GM13977 (cell line): ENCODE measurements at regions not wholly inside any gene's neighbourhood (a gene's known extent, or its start where the extent isn't known, plus 50 kb on each side); places are given as distances from the start of the nearest gene placed in this dataset.

Experiments
- DNase-seq: peaks from one replicate; pipeline ENCODE4 v3.0.0; 2012; ENCODE audit warnings: low spot score
- in situ Hi-C: fragments of 300-500 bp; cut with MboI; formaldehyde crosslinking; loops from one replicate; pipeline ENCODE4 v1.12.0; 2022; ENCODE audit warnings: low sequenced_read_pairs, low pct_unique_long_range_greater_than_20kb, mixed read lengths, inconsistent platforms; ENCODE audit not compliant: unreplicated experiment
- TF ChIP-seq, protein P1 (sequence below): IDR thresholded peaks from 2 replicates; pipeline ENCODE4 v1.5.1; 2012; ENCODE audit warnings: mild to moderate bottlenecking, control low read depth; ENCODE audit not compliant: insufficient read depth; ENCODE audit errors: extremely low read depth, missing control alignments

DNA sequence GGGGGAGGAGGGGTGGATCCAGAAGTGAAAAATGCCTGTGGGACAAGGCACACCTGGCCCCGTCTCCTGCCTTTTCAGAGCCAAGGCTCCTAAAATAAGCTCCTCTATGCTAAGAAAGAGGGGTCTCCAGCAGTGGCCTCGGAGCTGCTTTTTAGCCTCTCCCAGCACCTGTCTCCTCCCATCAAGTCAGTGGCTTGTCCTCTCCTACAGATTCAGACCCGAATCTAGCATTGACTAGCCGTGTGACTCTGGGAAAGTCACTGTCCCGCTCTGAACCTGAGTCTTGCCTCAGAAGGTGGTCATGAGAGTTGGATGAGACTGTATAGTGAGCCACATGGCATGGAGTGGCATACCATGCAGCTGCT is 90.8 kb upstream of the THY1 start:
- TF ChIP-seq, protein P1, sequence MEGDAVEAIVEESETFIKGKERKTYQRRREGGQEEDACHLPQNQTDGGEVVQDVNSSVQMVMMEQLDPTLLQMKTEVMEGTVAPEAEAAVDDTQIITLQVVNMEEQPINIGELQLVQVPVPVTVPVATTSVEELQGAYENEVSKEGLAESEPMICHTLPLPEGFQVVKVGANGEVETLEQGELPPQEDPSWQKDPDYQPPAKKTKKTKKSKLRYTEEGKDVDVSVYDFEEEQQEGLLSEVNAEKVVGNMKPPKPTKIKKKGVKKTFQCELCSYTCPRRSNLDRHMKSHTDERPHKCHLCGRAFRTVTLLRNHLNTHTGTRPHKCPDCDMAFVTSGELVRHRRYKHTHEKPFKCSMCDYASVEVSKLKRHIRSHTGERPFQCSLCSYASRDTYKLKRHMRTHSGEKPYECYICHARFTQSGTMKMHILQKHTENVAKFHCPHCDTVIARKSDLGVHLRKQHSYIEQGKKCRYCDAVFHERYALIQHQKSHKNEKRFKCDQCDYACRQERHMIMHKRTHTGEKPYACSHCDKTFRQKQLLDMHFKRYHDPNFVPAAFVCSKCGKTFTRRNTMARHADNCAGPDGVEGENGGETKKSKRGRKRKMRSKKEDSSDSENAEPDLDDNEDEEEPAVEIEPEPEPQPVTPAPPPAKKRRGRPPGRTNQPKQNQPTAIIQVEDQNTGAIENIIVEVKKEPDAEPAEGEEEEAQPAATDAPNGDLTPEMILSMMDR = no peak
- no peak for DNase-seq
- in situ Hi-C loops = no loop called here

DNA sequence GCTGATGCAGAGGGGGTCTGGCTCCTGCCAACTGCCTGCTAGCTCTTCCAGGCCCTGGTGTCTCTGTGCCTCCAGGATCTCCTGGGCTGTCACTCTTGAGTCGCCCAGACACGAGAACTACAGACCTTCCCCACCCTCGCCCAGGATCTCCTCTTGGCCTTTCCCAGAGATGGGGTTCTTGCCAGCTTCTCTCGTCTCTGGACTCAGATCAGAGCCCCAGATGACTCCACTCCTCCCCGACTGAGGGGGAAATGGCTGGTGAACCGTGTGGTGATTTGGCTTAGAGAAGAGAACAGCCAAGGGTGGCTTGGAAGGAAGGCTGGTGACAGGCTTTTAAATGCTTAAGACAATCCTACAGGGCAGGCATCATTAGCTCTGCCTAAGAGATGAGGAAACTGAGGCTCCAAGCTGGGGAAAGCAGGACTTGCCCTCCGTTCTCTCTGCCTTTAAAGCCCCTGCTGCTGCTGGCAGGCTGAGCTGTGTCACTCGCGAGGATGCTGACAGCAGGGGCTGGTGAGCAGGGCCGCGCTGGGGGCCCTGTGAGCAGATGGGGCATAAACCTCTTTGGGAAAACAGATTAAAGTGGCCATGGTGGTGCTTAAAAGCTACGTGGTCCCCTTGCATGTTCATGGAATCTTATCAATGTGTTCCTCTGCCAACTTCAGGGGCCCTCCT is 90.3 kb upstream of the THY1 start:
- DNase-seq = no peak
- in situ Hi-C loops = no loop called here
- TF ChIP-seq, protein P1 = no peak

DNA sequence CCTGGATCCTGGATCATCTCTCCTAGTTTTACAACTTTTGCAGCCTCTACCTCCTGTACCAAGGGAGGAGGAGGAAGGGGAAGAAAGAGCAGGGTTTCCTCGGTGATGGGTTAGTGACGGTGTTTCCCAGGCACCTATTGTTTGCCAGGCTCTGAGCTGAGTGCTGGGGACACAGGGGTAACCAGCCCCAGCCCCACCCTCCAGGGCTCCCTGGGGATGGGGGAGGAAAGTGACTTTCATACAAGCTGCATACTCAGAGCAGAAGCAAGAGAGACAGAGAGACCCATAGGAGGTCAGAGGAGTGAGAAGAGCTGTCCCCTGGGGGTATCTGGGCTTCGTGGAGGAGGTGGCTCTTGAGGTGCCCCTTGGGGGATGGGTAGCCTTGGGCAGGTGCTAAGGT is 89.4 kb upstream of the THY1 start:
- in situ Hi-C loops = no loop called here
- no peak for DNase-seq
- TF ChIP-seq, protein P1 = no peak

DNA sequence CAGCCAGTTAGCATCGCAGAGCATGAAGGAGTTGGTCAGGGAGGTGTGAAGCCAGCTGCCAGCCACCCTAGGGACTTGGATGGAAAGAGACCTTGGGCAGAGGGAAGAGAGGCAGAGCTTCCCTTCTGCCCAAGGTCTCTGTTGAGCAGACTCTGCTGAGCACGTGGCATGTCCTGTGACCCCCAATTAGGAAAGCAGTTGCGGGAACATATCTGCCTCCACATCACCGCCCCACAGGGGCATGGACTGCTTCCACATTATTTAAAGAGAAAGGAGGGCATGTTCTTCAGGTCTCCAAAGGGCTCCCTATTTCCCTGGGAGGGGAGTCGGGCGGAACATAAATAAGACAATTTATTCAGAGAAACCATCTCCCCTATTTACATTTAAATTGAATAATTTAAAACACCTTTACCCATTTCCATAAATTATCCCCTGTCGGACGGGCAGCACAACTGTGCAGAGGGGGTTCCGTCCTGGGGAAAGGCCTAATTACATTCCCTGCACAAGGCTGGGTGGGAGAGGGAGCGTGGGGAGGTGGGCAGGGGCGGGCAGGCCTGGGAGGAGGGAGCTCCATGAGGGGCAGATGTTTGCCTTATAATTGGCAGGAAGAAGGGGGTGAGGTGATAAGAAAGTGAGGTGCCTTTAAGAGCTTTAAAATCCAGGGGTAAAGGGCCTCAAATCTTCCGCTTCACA is 88.8 kb upstream of the THY1 start:
- TF ChIP-seq, protein P1 = no peak
- in situ Hi-C loops = no loop called here
- no peak for DNase-seq

DNA sequence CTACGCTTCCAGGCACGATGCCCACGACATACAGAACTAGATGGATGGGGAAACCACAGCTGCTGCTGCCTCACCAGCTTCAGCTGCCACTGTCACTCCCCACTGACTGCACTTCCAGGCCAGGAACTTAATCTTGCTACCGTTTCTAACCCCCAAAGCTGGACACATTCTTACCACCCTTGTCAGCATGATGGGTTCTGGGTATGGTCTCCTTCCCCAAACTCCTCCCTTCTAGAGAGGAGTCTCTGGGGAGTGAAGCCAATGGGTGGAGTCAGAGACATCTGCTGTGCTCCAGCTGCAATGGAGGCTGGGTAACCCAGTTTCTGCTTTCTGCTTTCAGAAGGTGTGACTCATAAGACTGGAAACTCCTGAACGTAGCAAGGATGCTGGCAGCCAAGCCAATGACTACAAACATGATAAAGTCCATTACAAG is 87.0 kb upstream of the THY1 start:
- TF ChIP-seq, protein P1 = no peak
- peak; percentile 78 for DNase-seq
- in situ Hi-C loops = no loop called here

DNA sequence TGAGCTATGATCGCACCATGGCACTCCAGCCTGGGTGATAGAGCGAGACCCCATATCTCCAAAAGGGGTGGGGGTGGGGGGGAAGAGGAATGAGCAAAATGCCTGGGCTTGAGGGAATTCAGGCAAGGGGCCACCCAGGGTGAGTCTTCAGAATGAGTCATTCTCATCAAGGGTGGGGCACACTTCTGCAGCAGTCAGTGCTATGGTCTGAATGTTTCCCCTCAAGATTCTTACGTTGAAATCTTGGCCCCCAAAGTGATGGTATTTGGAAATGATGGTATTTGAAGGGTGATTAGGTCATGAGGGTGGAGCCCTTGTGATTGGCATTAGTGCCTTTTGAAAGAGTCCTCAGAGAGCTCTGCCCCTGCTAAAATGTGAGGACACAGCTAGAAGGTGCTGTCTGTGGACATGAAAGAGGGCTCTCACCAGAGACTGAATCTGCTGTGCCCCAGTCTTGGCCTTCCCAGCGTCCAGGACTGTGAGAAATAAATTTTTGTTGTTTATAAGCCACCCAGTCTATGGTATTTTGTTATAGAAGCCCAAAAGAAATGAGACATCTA is 86.4 kb upstream of the THY1 start:
- in situ Hi-C loops = no loop called here
- no peak for DNase-seq
- TF ChIP-seq, protein P1 = no peak
